ENCODE measurements at regions not wholly inside any gene's neighbourhood (a gene's known extent, or its start where the extent isn't known, plus 50 kb on each side); places are given as distances from the start of the nearest gene placed in this dataset.

GRCh38 chr13:34627509-34628208 is 314.4 kb upstream of the NBEA start:
- H3K36me3 ChIP-seq: no peaks in the 10 kb centered on the region
- H3K4me1 ChIP-seq: no peaks in the 10 kb centered on the region
- no peak for DNase-seq
- no peak overlapping the region for H3K4me3 ChIP-seq
- no peaks in the 10 kb centered on the region for H3K9me3 ChIP-seq
- H3K27ac ChIP-seq: no peak overlapping the region
- intact Hi-C loops (cut with DNase I; ENCODE audit: low total_unique reads): no loop called here
- WGBS, 5 donors: 50 to 55% (median 53%) methylated on average over 9 of the region's 9 CpGs
- no peak for TF ChIP-seq POLR2AphosphoS5 (IDR thresholded peaks at IDR 0.05)
- TF ChIP-seq POLR2A (IDR thresholded peaks at IDR 0.05): no peak
- no peak for TF ChIP-seq CTCF (IDR thresholded peaks at IDR 0.05 in 8 of 11, conservative IDR thresholded peaks at IDR 0.05 in 3 of 11)
- H3K27me3 ChIP-seq (replicated peaks in 1 of 7): no peaks in the 10 kb centered on the region

DNA sequence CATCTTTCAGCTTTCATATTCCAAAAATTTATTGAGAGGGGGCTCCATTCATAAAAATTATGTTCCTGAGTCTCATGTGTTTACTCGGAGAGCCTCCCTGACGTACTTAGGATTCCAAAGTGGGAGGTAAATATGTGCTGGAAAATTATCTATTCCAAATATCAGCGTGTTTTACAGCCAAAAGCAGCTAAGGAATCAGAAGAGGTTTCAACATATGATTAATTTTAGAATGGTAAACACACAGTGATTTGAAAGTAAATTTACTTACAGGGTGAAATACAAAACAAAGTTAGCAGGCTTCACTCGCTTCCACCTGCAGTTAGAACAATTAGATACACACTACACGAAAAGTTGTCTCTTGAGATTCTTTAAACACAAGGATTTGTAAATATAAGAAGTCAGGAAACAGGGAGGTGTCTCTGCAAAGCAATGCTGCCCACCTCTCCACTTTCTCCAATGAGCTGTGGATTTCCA is 313.8 kb upstream of the NBEA start:
- no peak overlapping the region for H3K4me3 ChIP-seq
- intact Hi-C loops (cut with DNase I; ENCODE audit: low total_unique reads): no loop called here
- DNase-seq: no peak
- WGBS, 5 donors: 72 to 78% (median 74%) methylated on average over 5 of the region's 5 CpGs
- H3K36me3 ChIP-seq: no peaks in the 10 kb centered on the region
- H3K9me3 ChIP-seq: no peaks in the 10 kb centered on the region
- H3K27me3 ChIP-seq (replicated peaks in 1 of 7): no peaks in the 10 kb centered on the region
- no peak for TF ChIP-seq POLR2AphosphoS5 (IDR thresholded peaks at IDR 0.05)
- no peak for TF ChIP-seq POLR2A (IDR thresholded peaks at IDR 0.05)
- no peaks in the 10 kb centered on the region for H3K4me1 ChIP-seq
- no peak overlapping the region for H3K27ac ChIP-seq

- Histone ChIP-seq H3K36me3 (no peaks in the 10 kb centered on the region), H3K27me3 (replicated peaks in 1 of 7) (no peaks in the 10 kb centered on the region), H3K27ac (no peak overlapping the region), H3K9me3 (peaks cover 0 to 7% (median 0%) of the 10 kb centered on the region in 8 donors), H3K4me1 (no peaks in the 10 kb centered on the region), H3K4me3 (no peak overlapping the region)
- TF ChIP-seq POLR2A (IDR thresholded peaks at IDR 0.05) (no peak), CTCF (IDR thresholded peaks at IDR 0.05 in 8 of 11, conservative IDR thresholded peaks at IDR 0.05 in 3 of 11) (no peak), POLR2AphosphoS5 (IDR thresholded peaks at IDR 0.05) (no peak)
- no peak for DNase-seq
- WGBS, 5 donors: 69 to 81% (median 73%) methylated on average over 2 of the region's 2 CpGs
- intact Hi-C loops (cut with DNase I; ENCODE audit: low total_unique reads): no loop called here
These were observed 307.6 kb upstream of the NBEA start for GRCh38 chr13:34634448-34634847.

DNA sequence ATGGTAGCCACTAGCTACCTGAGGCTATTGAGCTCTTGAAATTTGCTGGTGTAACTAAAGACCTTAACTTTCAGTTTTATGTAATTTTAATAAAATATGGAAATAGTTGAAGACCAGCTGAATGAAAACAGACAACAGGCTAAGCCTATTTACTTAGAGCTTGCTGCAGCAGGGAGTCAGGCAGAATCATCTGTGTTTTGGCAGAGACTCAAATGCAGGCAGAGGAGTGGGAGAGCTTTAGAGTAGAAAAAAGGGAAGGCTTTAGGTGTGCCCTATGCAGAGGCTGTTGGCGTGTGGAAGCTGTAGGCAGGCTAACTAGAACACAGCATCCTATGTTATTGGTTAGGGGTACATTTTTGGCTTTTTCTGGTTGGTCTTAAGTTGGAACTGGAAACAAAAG is 304.9 kb upstream of the NBEA start:
- H3K4me1 ChIP-seq: no peaks in the 10 kb centered on the region
- DNase-seq: no peak
- no peak overlapping the region for H3K4me3 ChIP-seq
- no peak overlapping the region for H3K27ac ChIP-seq
- H3K36me3 ChIP-seq: no peaks in the 10 kb centered on the region
- no peaks in the 10 kb centered on the region for H3K27me3 ChIP-seq (replicated peaks in 1 of 7)
- H3K9me3 ChIP-seq: peaks cover 0 to 7% (median 0%) of the 10 kb centered on the region in 8 donors
- 81 to 97% (median 91%) methylated on average over 1 of the region's 1 CpG for WGBS, 5 donors
- TF ChIP-seq POLR2A (IDR thresholded peaks at IDR 0.05) (no peak), CTCF (IDR thresholded peaks at IDR 0.05 in 8 of 11, conservative IDR thresholded peaks at IDR 0.05 in 3 of 11) (no peak), POLR2AphosphoS5 (IDR thresholded peaks at IDR 0.05) (no peak)
- intact Hi-C loops (cut with DNase I; ENCODE audit: low total_unique reads): no loop called here

Measured in spleen (tissue), 11 donors.